SK-N-SH (cell line): ENCODE measurements at regions not wholly inside any gene's neighbourhood (a gene's known extent, or its start where the extent isn't known, plus 50 kb on each side); places are given as distances from the start of the nearest gene placed in this dataset.

Experiments used
- CTCF ChIA-PET: fragments of 300-600, 350-600 bp; formaldehyde crosslinking; extraction: SDS; loops from one replicate; lab custom pipeline; 2021; lab: Yijun Ruan, JAX
- POLR2A ChIA-PET: fragments of 350-600 bp; sonication (Branson Sonifier 250); formaldehyde crosslinking; extraction: SDS; loops from one replicate; lab custom pipeline; 2020; ENCODE audit warnings: antibody characterized with exemption, inconsistent platforms; lab: Yijun Ruan, JAX
- DNase-seq: peaks from one replicate; pipeline ENCODE4 v3.0.0; 2012
- H2AFZ ChIP-seq: fragments of 200-600 bp; sonication (generic); 2 replicates; pipeline ENCODE4 v1.8.1; 2016; ENCODE audit warnings: antibody characterized with exemption, mild to moderate bottlenecking, low read depth
- H3F3A ChIP-seq: fragments of 200-600 bp; sonication (generic); replicated peaks from 2 replicates; pipeline ENCODE3; 2016; ENCODE audit warnings: antibody characterized with exemption, mild to moderate bottlenecking; ENCODE audit not compliant: insufficient read depth
- H3K27ac ChIP-seq, 2 experiments: fragments of 200-500 bp in 1 of 2; fragments of 200-600 bp in 1 of 2; sonication (Bioruptor generic) in 1 of 2; sonication (generic), shearing (Covaris generic) in 1 of 2; 2 replicates each; pipeline versions ENCODE4 v1.5.1 to v1.6.1; 2014 to 2016; ENCODE audit warnings: low read depth in 2 of 2, inconsistent platforms in 1 of 2, low read length in 1 of 2, mild to moderate bottlenecking in 1 of 2, mixed read lengths in 1 of 2
- H3K27me3 ChIP-seq: fragments of 200-600 bp; sonication (generic), shearing (Covaris generic); 2 replicates; pipeline ENCODE4 v1.6.1; 2016; ENCODE audit warnings: mixed run types; ENCODE audit not compliant: insufficient read depth
- H3K36me3 ChIP-seq, 2 experiments: fragments of 200-500 bp in 1 of 2; fragments of 200-600 bp in 1 of 2; sonication (Bioruptor generic) in 1 of 2; sonication (generic) in 1 of 2; replicated peaks in 1 of 2; 2 replicates each; pipeline versions ENCODE3 to v1.5.1; 2014 to 2016; ENCODE audit warnings: low read length in 1 of 2, mild to moderate bottlenecking in 1 of 2; ENCODE audit not compliant: insufficient read depth in 2 of 2, control insufficient read depth in 1 of 2
- H3K4me1 ChIP-seq, 2 experiments: fragments of 200-500 bp in 1 of 2; fragments of 200-600 bp in 1 of 2; sonication (Bioruptor generic) in 1 of 2; sonication (generic), shearing (Covaris generic) in 1 of 2; 2 replicates each; pipeline versions ENCODE4 v1.5.1 to v1.6.1; 2014 to 2016; ENCODE audit warnings: low read depth in 1 of 2, low read length in 1 of 2, mixed run types in 1 of 2; ENCODE audit not compliant: insufficient read depth in 2 of 2, control insufficient read depth in 1 of 2
- H3K4me2 ChIP-seq: fragments of 200-600 bp; sonication (generic), shearing (Covaris generic); 2 replicates; pipeline ENCODE4 v1.6.1; 2017; ENCODE audit warnings: mixed run types
- H3K4me3 ChIP-seq, 2 experiments: fragments of 200-500 bp in 1 of 2; fragments of 200-600 bp in 1 of 2; sonication (Bioruptor generic) in 1 of 2; sonication (generic), shearing (Covaris generic) in 1 of 2; 2 replicates each; pipeline versions ENCODE4 v1.5.1 to v1.8.1; 2014 to 2016; ENCODE audit warnings: low read depth in 2 of 2, inconsistent platforms in 1 of 2, low read length in 1 of 2, mild to moderate bottlenecking in 1 of 2, mixed read lengths in 1 of 2, moderate library complexity in 1 of 2
- H3K79me2 ChIP-seq: fragments of 200-600 bp; sonication (generic); 2 replicates; pipeline ENCODE4 v1.8.1; 2017; ENCODE audit warnings: mild to moderate bottlenecking; ENCODE audit not compliant: insufficient read depth
- H3K9ac ChIP-seq: fragments of 200-600 bp; sonication (generic); 2 replicates; pipeline ENCODE4 v1.6.1; 2017; ENCODE audit warnings: mixed run types
- H3K9me2 ChIP-seq: fragments of 200-600 bp; sonication (generic); 2 replicates; pipeline ENCODE4 v1.6.1; 2017; ENCODE audit warnings: mixed run types
- H3K9me3 ChIP-seq: fragments of 200-600 bp; sonication (generic); 2 replicates; pipeline ENCODE4 v1.6.1; 2017; ENCODE audit warnings: mixed run types, mild to moderate bottlenecking, moderate library complexity
- H4K20me1 ChIP-seq: fragments of 200-600 bp; sonication (generic); 2 replicates; pipeline ENCODE4 v1.6.1; 2017; ENCODE audit warnings: mild to moderate bottlenecking, mixed run types; ENCODE audit not compliant: insufficient read depth
- CHD2 ChIP-seq: fragments of 150-350 bp; IDR thresholded peaks from 2 replicates; pipeline ENCODE4 v1.6.1; 2018; ENCODE audit warnings: low read length; ENCODE audit not compliant: partially characterized antibody
- FOXM1 ChIP-seq: IDR thresholded peaks from 2 replicates; pipeline ENCODE4 v1.4.0; 2012; ENCODE audit warnings: low read depth, mild to moderate bottlenecking
- GATA2 ChIP-seq: sonication (generic); formaldehyde crosslinking; IDR thresholded peaks from 2 replicates; pipeline ENCODE4 v1.5.0; 2020; ENCODE audit warnings: mild to moderate bottlenecking, missing genetic modification reagents
- IRF3 ChIP-seq: fragments of 150-350 bp; IDR thresholded peaks from 2 replicates; pipeline ENCODE4 v1.6.1; 2016; ENCODE audit warnings: mild to moderate bottlenecking, low read depth, low read length
- MAX ChIP-seq: IDR thresholded peaks from 2 replicates; pipeline ENCODE4 v1.4.0; 2012; ENCODE audit warnings: low read depth
- MEF2A ChIP-seq: IDR thresholded peaks from 2 replicates; pipeline ENCODE4 v1.4.0; 2012; ENCODE audit warnings: low read depth, borderline replicate concordance
- NFIC ChIP-seq: IDR thresholded peaks from 2 replicates; pipeline ENCODE4 v1.4.0; 2012; ENCODE audit warnings: borderline replicate concordance
- RAD21 ChIP-seq: IDR thresholded peaks from 2 replicates; pipeline ENCODE4 v1.6.1; 2012; ENCODE audit warnings: mild to moderate bottlenecking, low read length
- REST ChIP-seq: IDR thresholded peaks from 2 replicates; pipeline ENCODE4 v1.6.1; 2012; ENCODE audit warnings: mild to moderate bottlenecking, low read depth, low read length, moderate library complexity
- TAF1 ChIP-seq: IDR thresholded peaks from 2 replicates; pipeline ENCODE4 v1.6.1; 2012; ENCODE audit warnings: low read depth, mild to moderate bottlenecking, low read length, moderate library complexity, borderline replicate concordance
- WGBS: methylation state at CpG from one replicate; pipeline ENCODE4 v1.1.6; 2017; ENCODE audit warnings: low lambda C conversion rate; 5-methylcytosine and 5-hydroxymethylcytosine counted together

DNA sequence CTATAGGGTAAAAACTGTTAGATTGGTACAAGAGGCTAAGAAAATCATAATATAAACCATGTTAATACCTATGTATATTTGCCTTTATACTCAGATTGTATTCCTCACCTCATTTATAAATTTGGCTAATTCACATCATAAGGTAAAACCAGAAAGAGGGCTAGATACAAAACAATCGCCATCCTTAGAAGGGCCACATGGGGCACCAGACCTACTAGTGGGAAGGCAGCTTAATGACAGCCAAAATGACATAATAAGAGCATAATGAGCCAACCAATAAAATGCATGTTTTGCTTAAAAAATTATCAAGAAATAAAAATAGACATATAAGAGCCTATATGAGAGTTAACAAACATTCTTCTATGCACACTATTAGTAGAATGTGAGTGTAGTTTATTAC is 107.3 kb upstream of the PRDX4 start (continued):
- TF ChIP-seq REST (no peak), IRF3 (no peak), CHD2 (no peak), FOXM1 (no peak), TAF1 (no peak), NFIC (no peak), RAD21 (no peak)

DNA sequence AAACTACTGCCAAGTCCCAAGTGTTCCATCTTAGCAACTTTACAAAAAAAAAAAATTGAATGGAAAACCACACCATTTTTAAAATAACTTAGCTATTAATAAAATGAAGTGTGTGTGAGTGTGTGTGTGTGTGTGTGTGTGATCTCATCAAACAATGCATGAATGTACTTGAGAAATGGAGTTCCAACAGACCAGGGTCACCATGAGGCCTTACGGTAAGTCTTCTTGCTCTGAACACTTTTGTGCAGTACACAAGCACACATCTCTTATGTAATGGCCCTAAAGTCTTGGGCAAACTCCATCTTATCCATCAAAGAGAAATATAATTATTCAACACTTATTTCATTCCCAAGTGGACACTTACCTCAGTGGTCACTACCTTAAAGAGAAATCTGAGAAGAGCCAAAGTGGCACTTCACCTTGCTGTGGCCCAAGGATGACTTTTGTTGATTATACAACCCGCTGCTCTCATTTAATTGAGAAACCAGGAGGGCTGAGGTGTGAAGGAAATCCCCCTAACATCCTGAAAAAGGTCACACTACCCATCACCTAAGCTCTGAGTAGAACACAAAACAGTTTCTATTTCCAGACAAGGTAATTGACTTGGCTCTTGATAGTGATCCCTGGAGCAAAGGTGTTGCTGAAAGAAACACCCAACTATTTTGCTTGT is 96.5 kb upstream of the PRDX4 start:
- H3K9ac ChIP-seq = no peak overlapping the region
- H3K9me2 ChIP-seq = no peaks in the 10 kb centered on the region
- TF ChIP-seq IRF3 (no peak), MEF2A (no peak), GATA2 (CRISPR knock-in tag) (no peak), MAX (no peak)
- no peaks in the 10 kb centered on the region for H3K9me3 ChIP-seq
- ChIA-PET POLR2A (no interaction called here), CTCF (no interaction called here)
- no peak overlapping the region for H2AFZ ChIP-seq
- no peak overlapping the region for H3K4me2 ChIP-seq
- no peaks in the 10 kb centered on the region for H3K27me3 ChIP-seq
- H3K36me3 ChIP-seq = no peaks in the 10 kb centered on the region
- H3K79me2 ChIP-seq = no peaks in the 10 kb centered on the region
- 10% methylated on average over 2 of the region's 2 CpGs for WGBS
- no peak overlapping the region for H3K27ac ChIP-seq
- no peaks in the 10 kb centered on the region for H3K4me1 ChIP-seq
- no peak for DNase-seq
- H4K20me1 ChIP-seq = no peaks in the 10 kb centered on the region
- H3K4me3 ChIP-seq = no peak overlapping the region
- no peaks in the 10 kb centered on the region for H3F3A ChIP-seq
